NCI-H226 (cell line): ENCODE measurements at regions not wholly inside any gene's neighbourhood (a gene's known extent, or its start where the extent isn't known, plus 50 kb on each side); places are given as distances from the start of the nearest gene placed in this dataset.
"Not testable (repeated sequence)": the region's sequence is repeated elsewhere in the genome, so short reads cannot be mapped to it uniquely, and the experiment has no call there.

ENCODE experiments used
- DNase-seq: peaks from one replicate; pipeline ENCODE4 v3.0.0-alpha.2; 2015

GRCh38 chr4:187726485-187726884 is 269.1 kb upstream of the ZFP42 start:
- DNase-seq, result no peak

GRCh38 chr4:187732524-187732923 is 263.0 kb upstream of the ZFP42 start:
- DNase-seq, result no peak

DNA sequence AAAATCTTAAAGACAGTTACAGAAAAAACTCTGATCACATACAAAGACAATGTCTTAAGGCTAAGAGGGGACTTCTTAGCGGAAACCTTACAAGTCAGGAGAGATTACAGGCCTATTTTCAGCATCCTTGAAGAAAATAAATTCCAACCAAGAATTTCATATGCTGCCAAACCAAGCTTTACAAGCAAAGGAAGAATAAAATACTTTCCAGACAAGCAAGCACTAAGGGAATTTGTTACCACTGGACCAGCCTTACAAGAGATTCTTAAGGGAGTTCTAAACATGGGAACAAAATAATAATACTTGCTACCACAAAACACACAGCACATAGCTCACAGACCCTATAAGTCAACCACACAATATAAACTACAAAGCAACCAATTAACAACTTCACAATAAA is 255.8 kb upstream of the ZFP42 start:
- no peak for DNase-seq

GRCh38 chr4:187744911-187745310 is 250.7 kb upstream of the ZFP42 start:
- DNase-seq, result no peak

GRCh38 chr4:187750652-187751051 is 244.9 kb upstream of the ZFP42 start:
- not testable (repeated sequence) for DNase-seq

DNA sequence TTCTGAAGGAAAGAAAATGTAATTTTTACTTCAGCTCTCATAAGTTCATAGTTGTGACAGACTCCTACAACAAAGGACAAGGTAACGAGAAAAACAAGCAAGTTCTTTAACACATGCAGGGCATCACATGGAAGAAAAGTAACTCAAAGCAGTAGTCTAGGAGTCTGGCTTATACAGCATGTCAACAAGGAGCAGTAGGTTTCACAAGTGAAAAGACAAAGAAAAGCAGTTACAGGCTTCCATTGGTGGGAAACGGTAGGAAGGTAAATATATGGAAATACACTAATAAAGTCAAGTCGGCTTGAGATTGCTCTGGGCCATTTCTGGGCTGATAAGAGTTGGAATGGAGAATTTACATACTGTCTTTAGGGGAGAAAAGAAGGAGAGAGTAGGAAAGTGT is 228.4 kb upstream of the ZFP42 start:
- DNase-seq, result no peak

- no peak for DNase-seq
Measured at GRCh38 chr4:187767687-187768086, 227.9 kb upstream of the ZFP42 start.

- DNase-seq, result no peak
Measured at GRCh38 chr4:187770345-187770744, 225.2 kb upstream of the ZFP42 start.

DNA sequence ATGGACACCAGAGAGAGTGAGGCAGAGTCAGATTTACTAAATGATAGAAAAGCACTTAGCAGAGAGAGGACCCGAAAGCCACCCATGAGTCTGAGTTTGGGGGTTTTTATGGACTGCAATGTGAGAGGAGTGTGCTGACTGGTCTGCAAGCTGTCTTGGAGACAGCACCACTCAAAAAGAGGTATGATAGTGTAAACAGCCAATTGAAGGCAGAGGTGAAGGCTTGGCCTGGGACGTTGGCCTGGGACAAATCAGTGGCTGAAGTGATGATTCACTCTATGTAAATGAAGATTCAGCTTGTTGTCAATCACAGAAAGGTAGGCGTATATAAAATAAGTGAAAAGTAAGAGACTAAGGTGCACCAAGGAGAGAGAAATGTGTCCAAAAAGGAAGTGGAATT is 217.6 kb upstream of the ZFP42 start:
- DNase-seq, result no peak

DNA sequence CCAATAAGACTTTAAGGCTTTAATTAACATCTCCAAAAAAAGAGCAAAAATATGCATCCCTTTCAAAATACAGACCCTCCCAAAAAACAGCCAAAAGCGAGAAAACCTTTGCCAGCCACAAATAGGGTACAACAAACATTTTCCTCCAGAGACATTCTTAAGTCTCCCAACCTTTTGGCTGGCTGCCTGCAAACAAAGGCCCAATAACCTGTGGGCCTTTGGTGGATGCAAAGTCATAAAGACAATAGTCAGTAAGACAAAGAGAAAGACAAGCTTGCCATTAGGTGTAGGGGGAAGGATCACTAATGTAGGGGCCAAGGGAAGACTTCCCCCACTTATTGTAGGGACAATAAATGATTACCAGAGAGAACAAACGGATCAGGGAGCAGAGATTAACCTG is 215.5 kb upstream of the ZFP42 start:
- DNase-seq, result no peak

DNA sequence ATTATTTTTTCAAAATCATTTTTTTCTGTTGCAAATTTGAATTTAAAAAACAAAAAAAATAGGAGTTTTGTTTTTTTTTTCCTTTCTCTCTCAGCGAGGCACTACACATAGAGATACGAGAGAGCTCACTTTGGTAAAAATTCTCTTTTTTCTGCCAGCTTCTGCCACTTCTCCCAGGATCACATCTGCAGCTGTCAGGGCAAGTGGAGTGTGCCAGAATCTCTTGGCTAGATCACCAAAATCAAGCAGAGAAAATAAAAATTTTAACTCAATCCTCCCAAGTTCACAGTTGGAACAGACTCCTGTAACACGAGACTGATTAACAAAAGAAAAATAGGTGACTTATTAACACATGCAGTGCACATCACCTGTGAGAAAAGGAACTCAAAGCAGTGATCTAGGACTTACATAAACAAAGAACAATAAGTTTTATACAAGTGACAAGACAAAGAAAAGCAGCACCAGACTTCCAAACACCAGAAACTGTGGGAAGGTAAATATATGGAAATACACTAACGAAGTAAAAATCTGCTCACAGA is 213.2 kb upstream of the ZFP42 start:
- DNase-seq, result no peak

DNA sequence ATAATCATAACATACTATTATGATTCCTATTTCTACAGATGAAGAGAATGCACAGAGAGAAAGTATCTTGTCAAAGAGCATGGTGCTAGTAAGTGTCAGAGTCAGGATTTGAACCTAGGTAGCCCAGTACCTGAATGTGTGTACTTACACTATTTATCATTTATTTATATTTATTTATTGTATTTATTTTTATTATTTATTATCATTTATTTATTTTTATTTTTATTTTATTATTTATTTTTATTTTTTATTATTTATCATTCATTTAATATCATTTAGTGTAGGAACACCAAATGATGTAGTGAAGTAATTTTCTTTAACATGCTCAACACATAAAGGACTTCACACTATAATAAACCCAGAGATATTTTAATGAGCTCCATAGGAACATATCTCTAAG is 209.4 kb upstream of the ZFP42 start:
- DNase-seq, result no peak

GRCh38 chr4:187789078-187789477 is 206.5 kb upstream of the ZFP42 start:
- no peak for DNase-seq

- DNase-seq, result no peak
Measured at GRCh38 chr4:187795737-187796136, 199.8 kb upstream of the ZFP42 start.

DNA sequence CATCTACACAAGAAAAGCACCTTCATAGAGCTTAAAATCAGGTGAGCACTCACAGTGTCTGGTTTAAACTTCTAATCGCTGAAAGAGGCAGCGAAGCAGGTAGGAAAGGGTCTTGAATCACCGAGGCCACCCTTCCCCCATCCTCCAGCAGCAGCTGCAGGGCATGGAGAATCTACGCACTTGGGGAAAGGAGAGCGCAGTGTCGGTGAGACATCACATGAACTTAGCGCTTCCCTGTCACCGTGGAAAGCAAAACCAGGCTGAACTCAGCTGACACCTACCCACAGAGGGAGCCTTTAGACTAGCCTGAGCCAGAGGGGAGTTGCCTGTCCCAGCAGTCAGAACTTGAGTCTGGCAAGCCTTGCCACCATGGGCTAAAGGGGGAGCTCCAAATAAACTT is 197.2 kb upstream of the ZFP42 start:
- no peak for DNase-seq

DNA sequence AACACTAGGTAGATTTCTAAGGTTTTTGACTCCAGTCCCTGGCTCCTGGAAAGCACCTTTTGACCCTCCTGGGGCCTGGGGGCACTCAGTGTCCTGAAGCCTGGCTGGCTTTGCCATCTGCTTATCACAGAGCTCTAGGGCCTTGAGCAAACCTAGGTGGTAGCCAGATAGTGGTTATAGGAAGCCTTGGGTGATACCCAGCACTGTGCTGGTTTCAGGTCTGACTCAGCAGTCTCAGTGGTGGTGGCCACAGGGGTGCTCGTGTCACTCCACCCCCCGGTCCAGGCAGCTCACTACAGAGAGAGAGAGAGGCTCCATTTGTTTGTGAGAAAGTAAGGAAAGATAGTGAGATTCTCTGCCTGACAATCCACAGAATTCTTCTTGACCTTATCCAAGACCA is 195.8 kb upstream of the ZFP42 start:
- no peak for DNase-seq

DNA sequence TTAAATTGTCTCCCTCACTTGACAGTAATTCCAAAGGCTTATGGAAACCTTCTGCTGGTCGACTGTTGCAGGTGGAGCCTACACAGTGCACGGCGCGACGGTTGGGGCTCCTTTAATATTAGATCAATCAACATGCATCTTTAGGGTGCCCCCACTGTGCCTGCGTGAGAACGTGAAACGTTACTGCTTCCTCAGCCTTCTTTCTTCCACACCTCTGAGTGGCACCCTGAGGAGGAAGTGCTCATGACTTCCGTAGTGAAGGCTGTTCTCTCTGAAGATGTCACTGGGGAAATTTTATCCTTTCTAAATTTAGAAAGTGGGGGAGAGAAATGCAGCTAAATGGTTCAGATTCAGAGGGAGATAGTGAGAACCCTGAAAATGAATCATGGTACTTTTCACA is 184.0 kb upstream of the ZFP42 start:
- DNase-seq, result no peak

DNA sequence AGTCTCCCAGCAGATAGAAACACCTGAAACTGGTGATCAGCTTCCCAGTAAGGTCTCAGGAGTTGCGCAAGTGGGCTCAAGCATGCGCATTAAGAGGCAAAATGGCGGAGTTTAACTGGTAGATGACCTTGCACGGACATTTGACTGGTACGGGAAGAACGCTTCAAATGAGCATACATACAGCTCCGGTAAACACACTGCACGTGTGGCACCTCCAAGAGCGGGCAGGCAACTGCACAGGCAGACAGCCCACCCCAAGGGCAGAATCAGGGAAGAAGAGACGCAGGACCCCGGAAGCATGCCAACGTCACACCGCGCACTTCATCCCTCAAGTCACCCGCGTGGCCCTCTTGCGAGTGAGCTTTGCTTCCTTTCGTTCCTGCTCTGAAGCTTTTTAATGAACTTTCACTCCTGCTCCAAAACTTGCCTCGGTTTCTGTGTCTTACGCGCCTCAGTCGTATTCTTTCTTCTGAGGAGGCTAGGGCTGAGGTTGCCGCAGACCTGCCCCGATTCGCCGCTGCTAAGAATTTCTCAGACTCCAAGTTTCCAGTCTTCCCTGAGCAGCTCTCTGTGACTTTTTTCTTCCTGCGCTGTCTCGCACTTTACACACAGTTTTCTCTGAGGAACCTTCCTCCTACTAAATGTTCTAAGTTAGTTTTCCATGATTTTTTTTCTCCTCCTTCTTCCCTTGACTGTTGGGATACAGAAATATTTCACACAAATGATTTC is 180.7 kb upstream of the ZFP42 start:
- DNase-seq, result no peak

GRCh38 chr4:187826725-187827124 is 168.8 kb upstream of the ZFP42 start:
- no peak for DNase-seq

DNA sequence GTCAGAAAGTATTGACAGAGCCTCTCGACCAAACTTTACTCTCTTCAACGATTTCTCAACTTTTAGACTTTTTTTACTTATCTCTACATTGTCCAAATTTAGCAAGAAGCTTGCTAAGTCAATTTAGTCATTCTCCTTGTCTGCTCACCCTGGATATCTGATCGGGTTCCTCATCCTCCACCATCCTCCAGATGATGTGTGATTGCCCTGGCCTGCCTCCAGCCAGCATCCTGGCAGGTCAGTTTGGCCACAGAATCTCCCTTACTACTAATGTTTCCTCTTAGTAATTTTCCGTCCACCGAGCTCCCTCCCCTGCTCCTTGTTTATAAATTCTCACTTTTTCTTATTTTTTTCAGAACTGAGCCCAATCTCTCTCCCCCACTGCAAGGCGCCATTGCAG is 167.9 kb upstream of the ZFP42 start:
- no peak for DNase-seq

- DNase-seq, result no peak
Measured at GRCh38 chr4:187839765-187840164, 155.8 kb upstream of the ZFP42 start.

- no peak for DNase-seq
Measured at GRCh38 chr4:187840814-187841213, 154.8 kb upstream of the ZFP42 start.

GRCh38 chr4:187849556-187850225 is 145.9 kb upstream of the ZFP42 start:
- no peak for DNase-seq

GRCh38 chr4:187865914-187866313 is 129.7 kb upstream of the ZFP42 start:
- DNase-seq, result no peak

DNA sequence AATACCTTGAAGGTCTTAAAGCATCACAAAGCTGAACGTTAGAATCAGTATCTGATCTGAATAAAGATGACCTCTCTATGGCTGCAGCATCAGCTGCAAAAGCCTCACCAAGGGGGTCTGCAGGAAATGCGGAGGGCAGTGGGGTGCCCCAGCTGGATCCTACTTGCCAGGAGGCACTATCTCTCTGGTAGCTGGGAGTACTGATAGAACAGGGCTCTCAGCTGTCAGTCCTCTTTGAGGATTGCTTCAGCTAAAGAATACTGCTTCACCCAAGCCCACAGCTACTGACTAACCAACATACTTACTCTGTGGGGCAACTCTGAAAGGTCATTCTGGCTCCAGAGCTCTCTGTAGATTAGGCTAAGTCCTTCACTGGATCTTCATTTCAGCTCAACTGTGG is 112.5 kb upstream of the ZFP42 start:
- no peak for DNase-seq
